Activated CD8-positive, alpha-beta T cell treated with anti-CD3 and anti-CD28 coated beads for 36 hours (primary cell): ENCODE measurements at regions not wholly inside any gene's neighbourhood (a gene's known extent, or its start where the extent isn't known, plus 50 kb on each side); places are given as distances from the start of the nearest gene placed in this dataset.

Source experiments
- ATAC-seq: fragments of 200-7000 bp; cut with Tn5 transposase; one replicate; pipeline ENCODE4 v1.10.0; 2021; ENCODE audit warnings: mild to moderate bottlenecking, moderate library complexity
- CTCF ChIA-PET: fragments of 350-600 bp; sonication (Branson Sonifier 250); formaldehyde crosslinking; loops from one replicate; lab custom pipeline; 2021; ENCODE audit warnings: antibody characterized with exemption; lab: Charles Lee
- POLR2A ChIA-PET: fragments of 350-600 bp; sonication (Branson Sonifier 250); formaldehyde crosslinking; loops from one replicate; lab custom pipeline; 2021; ENCODE audit warnings: antibody characterized with exemption; lab: Charles Lee
- DNase-seq: peaks from one replicate; pipeline ENCODE4 v3.0.0-alpha.2; 2020
- H3K27ac Mint-ChIP-seq: one replicate; pipeline ENCODE4 v1.8.0; 2021; ENCODE audit warnings: mild to moderate bottlenecking, mixed read lengths
- H3K27me3 Mint-ChIP-seq: one replicate; pipeline ENCODE4 v1.8.0; 2021; ENCODE audit warnings: mixed read lengths
- H3K36me3 Mint-ChIP-seq: one replicate; pipeline ENCODE4 v1.8.0; 2021; ENCODE audit warnings: low read depth, mixed read lengths
- H3K4me1 Mint-ChIP-seq: one replicate; pipeline ENCODE4 v1.8.0; 2021; ENCODE audit warnings: low read depth, mixed read lengths
- H3K4me3 Mint-ChIP-seq: one replicate; pipeline ENCODE4 v1.8.0; 2021; ENCODE audit warnings: mild to moderate bottlenecking, moderate library complexity, mixed read lengths
- H3K9me3 Mint-ChIP-seq: one replicate; pipeline ENCODE4 v1.8.0; 2021; ENCODE audit warnings: mixed read lengths
- CTCF ChIP-seq: fragments of 200-600 bp; IDR thresholded peaks from one replicate; pipeline ENCODE4 v1.8.0; 2022; ENCODE audit warnings: antibody characterized with exemption, mild to moderate bottlenecking
- intact Hi-C: fragments of 100-400 bp; cut with micrococcal nuclease; formaldehyde crosslinking; loops from one replicate; pipeline ENCODE4 v1.10.0; 2022

- intact Hi-C loops = no loop called here
- H3K36me3 Mint-ChIP-seq = no peaks in the 10 kb centered on the region
- ChIA-PET POLR2A (no interaction called here), CTCF (no interaction called here)
- peaks cover 1% of the 10 kb centered on the region for H3K9me3 Mint-ChIP-seq
- no peak for TF ChIP-seq CTCF
- no peak overlapping the region for H3K4me3 Mint-ChIP-seq
- H3K4me1 Mint-ChIP-seq = no peaks in the 10 kb centered on the region
- no peak for ATAC-seq
- no peak overlapping the region for H3K27ac Mint-ChIP-seq
- no peaks in the 10 kb centered on the region for H3K27me3 Mint-ChIP-seq
- DNase-seq = no peak
Observed at GRCh38 chr2:164234074-164234473, 387.2 kb downstream of the GRB14 start.

- TF ChIP-seq CTCF = no peak
- ATAC-seq (no peak), DNase-seq (no peak)
- intact Hi-C loops = no loop called here
- Mint-ChIP-seq H3K36me3 (no peaks in the 10 kb centered on the region), H3K9me3 (peaks cover 2% of the 10 kb centered on the region), H3K4me3 (no peak overlapping the region), H3K4me1 (no peaks in the 10 kb centered on the region), H3K27me3 (no peaks in the 10 kb centered on the region), H3K27ac (no peak overlapping the region)
- POLR2A ChIA-PET = no interaction called here
- CTCF ChIA-PET = no interaction called here
Observed at GRCh38 chr2:164224007-164224406, 397.3 kb downstream of the GRB14 start.

GRCh38 chr2:164221473-164221872, 399.8 kb downstream of the GRB14 start:
- H3K4me1 Mint-ChIP-seq = no peaks in the 10 kb centered on the region
- no peak overlapping the region for H3K27ac Mint-ChIP-seq
- no peak for ATAC-seq
- ChIA-PET POLR2A (no interaction called here), CTCF (no interaction called here)
- DNase-seq = no peak
- no peaks in the 10 kb centered on the region for H3K36me3 Mint-ChIP-seq
- no peaks in the 10 kb centered on the region for H3K27me3 Mint-ChIP-seq
- peaks cover 2% of the 10 kb centered on the region for H3K9me3 Mint-ChIP-seq
- intact Hi-C loops = no loop called here
- TF ChIP-seq CTCF = no peak
- H3K4me3 Mint-ChIP-seq = no peak overlapping the region

- Mint-ChIP-seq H3K9me3 (peaks cover 2% of the 10 kb centered on the region), H3K36me3 (no peaks in the 10 kb centered on the region), H3K4me3 (no peak overlapping the region), H3K27me3 (no peaks in the 10 kb centered on the region), H3K4me1 (no peaks in the 10 kb centered on the region), H3K27ac (no peak overlapping the region)
- no peak for ATAC-seq
- TF ChIP-seq CTCF = no peak
- intact Hi-C loops = no loop called here
- CTCF ChIA-PET = no interaction called here
- no peak for DNase-seq
- POLR2A ChIA-PET = no interaction called here
Observed at GRCh38 chr2:164220265-164220664, 401.0 kb downstream of the GRB14 start.

GRCh38 chr2:164213916-164214315, 407.4 kb downstream of the GRB14 start:
- no peak for ATAC-seq
- Mint-ChIP-seq H3K36me3 (no peaks in the 10 kb centered on the region), H3K4me3 (no peak overlapping the region), H3K4me1 (no peaks in the 10 kb centered on the region), H3K27me3 (no peaks in the 10 kb centered on the region), H3K27ac (no peak overlapping the region), H3K9me3 (peaks cover 5% of the 10 kb centered on the region)
- no peak for DNase-seq
- TF ChIP-seq CTCF = no peak
- ChIA-PET CTCF (no interaction called here), POLR2A (no interaction called here)
- intact Hi-C loops = no loop called here
